NB4 (cell line): ENCODE measurements at regions not wholly inside any gene's neighbourhood (a gene's known extent, or its start where the extent isn't known, plus 50 kb on each side); places are given as distances from the start of the nearest gene placed in this dataset.

Source experiments
- MAX ChIP-seq: IDR thresholded peaks from 2 replicates; pipeline ENCODE4 v1.6.1; 2011; ENCODE audit warnings: low read depth, low read length
- POLR2A ChIP-seq: IDR thresholded peaks from 2 replicates; pipeline ENCODE4 v1.6.1; 2011; ENCODE audit warnings: mild to moderate bottlenecking; ENCODE audit not compliant: insufficient read length; ENCODE audit errors: extremely low read depth

- TF ChIP-seq POLR2A (no peak), MAX (no peak)
Observed at GRCh38 chr5:88610586-88610985, 272.4 kb downstream of the MEF2C start.
